ENCODE measurements at regions not wholly inside any gene's neighbourhood (a gene's known extent, or its start where the extent isn't known, plus 50 kb on each side); places are given as distances from the start of the nearest gene placed in this dataset.

DNA sequence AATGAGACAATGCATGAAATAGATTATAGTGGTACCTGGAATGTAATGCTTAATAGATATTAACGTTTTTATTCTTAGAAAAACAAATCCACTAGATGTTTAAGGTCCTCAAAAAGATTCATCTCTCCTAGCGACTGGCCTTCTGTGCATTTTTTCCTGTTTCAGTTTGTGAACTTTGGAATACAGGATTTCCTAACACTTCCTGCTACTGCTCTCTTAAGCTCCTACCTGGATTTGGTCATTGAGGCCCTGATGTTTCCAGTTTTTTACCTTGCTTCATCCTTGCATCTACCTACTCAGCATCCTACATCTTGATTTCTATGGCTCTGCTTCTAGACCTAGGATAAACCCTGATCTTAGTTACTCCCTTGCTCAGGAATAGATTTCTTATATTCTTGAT, 188.4 kb downstream of the ABCC12 start:
- no peak for DNase-seq (ENCODE audit: low spot score in 2 of 2)
- Histone ChIP-seq H3K4me1 (no peaks in the 10 kb centered on the region), H3K36me3 (no peaks in the 10 kb centered on the region), H3K27ac (no peak overlapping the region), H3K9me3 (no peaks in the 10 kb centered on the region), H3K4me3 (no peak overlapping the region), H3K27me3 (no peaks in the 10 kb centered on the region)
- TF ChIP-seq CTCF (IDR thresholded peaks at IDR 0.05): no peak
- intact Hi-C loops (cut with DNase I): no loop called here

DNA sequence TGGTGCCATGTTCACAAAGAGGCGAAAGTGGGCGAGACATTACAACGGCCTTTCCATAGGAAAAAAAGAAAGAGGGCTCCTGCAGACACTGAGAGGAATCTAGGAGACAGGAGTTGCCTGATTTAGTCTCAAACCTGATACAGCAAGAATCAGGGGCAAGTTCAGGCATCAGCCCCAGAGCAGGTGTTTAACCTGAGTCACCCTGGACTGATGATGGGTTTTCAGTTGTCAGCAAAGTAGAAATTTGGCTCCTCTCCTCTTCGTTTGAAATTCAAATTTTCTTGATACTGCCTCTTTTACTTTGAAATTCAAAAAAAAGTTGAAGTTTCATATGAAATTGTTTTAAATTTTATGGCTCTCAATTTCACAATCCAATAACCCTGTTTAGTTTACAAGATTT, 189.5 kb downstream of the ABCC12 start:
- H3K27ac ChIP-seq: no peak overlapping the region
- DNase-seq (ENCODE audit: low spot score in 2 of 2): no peak
- intact Hi-C loops (cut with DNase I): no loop called here
- no peak for TF ChIP-seq CTCF (IDR thresholded peaks at IDR 0.05)
- H3K27me3 ChIP-seq: no peaks in the 10 kb centered on the region
- no peaks in the 10 kb centered on the region for H3K4me1 ChIP-seq
- H3K9me3 ChIP-seq: no peaks in the 10 kb centered on the region
- no peaks in the 10 kb centered on the region for H3K36me3 ChIP-seq
- H3K4me3 ChIP-seq: no peak overlapping the region

GRCh38 chr16:47965439-47965838, 190.4 kb downstream of the ABCC12 start:
- Histone ChIP-seq H3K27ac (no peak overlapping the region), H3K4me3 (no peak overlapping the region), H3K4me1 (no peaks in the 10 kb centered on the region), H3K9me3 (no peaks in the 10 kb centered on the region), H3K36me3 (no peaks in the 10 kb centered on the region), H3K27me3 (no peaks in the 10 kb centered on the region)
- DNase-seq (ENCODE audit: low spot score in 2 of 2): no peak
- intact Hi-C loops (cut with DNase I): no loop called here
- no peak for TF ChIP-seq CTCF (IDR thresholded peaks at IDR 0.05)

DNA sequence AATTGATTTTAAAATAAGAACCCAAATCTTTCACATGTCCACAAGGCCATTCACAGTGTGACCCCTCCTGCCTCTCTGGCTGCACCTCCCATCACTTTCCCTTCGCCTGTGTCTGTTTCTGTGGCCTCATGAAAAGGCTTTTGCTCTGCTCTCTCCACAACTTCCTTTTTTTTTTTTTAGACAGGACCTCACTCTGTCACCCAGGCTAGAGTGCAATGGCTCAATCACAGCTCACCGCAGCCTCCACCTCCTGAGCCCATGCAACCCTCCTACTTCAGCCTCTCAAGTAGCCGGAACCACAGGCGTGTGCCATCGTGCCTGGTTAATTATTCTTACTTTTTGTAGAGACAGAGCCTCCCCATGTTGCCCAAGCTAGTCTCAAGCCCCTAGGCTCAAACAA, 197.1 kb downstream of the ABCC12 start:
- DNase-seq (ENCODE audit: low spot score in 2 of 2): no peak
- no peaks in the 10 kb centered on the region for H3K9me3 ChIP-seq

DNA sequence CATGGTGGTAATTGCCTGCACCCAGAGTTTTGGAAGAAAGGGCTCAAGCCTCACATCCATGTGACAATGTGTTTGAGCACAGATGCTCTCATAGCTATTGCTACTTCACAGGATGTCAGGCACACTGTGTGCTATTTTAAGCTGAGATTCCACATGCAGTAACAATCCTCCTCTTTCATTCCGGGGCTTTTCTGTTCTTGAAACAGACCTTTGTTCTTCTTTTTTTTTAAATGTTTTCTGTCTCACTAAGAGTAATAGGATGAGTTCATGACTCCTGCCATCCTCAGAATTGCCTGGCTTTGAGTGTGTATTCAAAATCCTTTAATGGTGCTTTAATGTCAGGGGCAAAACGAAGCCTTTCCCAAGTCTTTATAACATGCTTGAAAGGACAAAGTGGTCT, 198.9 kb downstream of the ABCC12 start:
- Histone ChIP-seq H3K27ac (no peak overlapping the region), H3K9me3 (no peaks in the 10 kb centered on the region), H3K27me3 (no peaks in the 10 kb centered on the region), H3K4me1 (no peaks in the 10 kb centered on the region), H3K36me3 (no peaks in the 10 kb centered on the region), H3K4me3 (no peak overlapping the region)
- TF ChIP-seq CTCF (IDR thresholded peaks at IDR 0.05): no peak
- intact Hi-C loops (cut with DNase I): no loop called here
- DNase-seq (ENCODE audit: low spot score in 2 of 2): no peak

More for the DNA sequence above, 197.1 kb downstream of the ABCC12 start:
- TF ChIP-seq CTCF (IDR thresholded peaks at IDR 0.05): no peak
- Histone ChIP-seq H3K4me3 (no peak overlapping the region), H3K27ac (no peak overlapping the region), H3K27me3 (no peaks in the 10 kb centered on the region), H3K36me3 (no peaks in the 10 kb centered on the region), H3K4me1 (no peaks in the 10 kb centered on the region)
- intact Hi-C loops (cut with DNase I): no loop called here

DNA sequence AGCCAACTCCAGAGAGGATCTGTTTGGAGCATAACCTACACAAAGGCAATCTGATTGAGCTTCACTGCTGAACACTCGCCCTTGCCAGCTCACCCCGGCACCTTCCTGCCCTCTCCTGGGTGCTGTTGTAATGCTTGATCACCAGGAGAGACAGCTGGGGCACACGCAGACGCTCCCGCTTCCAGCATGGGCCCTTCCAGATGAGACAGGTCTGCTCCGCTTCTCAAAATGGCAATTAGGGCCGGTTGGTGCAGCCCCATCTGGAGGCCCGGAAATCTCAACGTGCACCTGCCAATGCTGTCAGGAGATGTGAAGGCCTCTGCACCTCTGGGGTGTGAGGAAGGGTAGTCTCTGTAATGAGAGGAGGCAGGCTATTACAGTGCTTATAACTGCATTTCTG, 206.1 kb downstream of the ABCC12 start:
- Histone ChIP-seq H3K27ac (no peak overlapping the region), H3K36me3 (no peaks in the 10 kb centered on the region), H3K9me3 (no peaks in the 10 kb centered on the region), H3K27me3 (no peaks in the 10 kb centered on the region), H3K4me3 (no peak overlapping the region), H3K4me1 (no peaks in the 10 kb centered on the region)
- no peak for DNase-seq (ENCODE audit: low spot score in 2 of 2)
- TF ChIP-seq CTCF (IDR thresholded peaks at IDR 0.05): no peak
- intact Hi-C loops (cut with DNase I): no loop called here

Data from ascending aorta (tissue), 2 donors.